ENCODE measurements at regions not wholly inside any gene's neighbourhood (a gene's known extent, or its start where the extent isn't known, plus 50 kb on each side); places are given as distances from the start of the nearest gene placed in this dataset.

DNA sequence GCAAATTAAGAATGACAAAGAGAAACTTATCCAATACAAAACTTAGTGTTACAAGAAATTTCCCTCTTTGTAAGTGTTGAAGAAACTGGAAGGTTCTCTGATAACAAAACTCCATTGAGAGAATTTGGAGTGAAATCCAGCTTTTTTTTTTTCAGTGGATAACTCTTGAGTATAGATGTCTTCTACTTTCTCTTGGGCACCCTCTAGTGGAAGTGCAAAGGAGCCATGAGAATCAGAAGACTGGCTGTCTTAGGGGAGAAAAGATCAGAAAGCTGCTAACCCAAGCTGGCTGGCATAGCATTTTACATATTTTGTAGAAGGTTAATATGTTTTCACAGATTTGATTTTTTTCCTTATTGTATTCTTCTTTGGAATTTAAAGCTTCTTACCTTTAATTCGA is 138.8 kb upstream of the SATB2 start:
- DNase-seq: no peak
- Histone ChIP-seq H3K79me2 (ENCODE audit: control insufficient read depth, insufficient read depth, low read length) (no peaks in the 10 kb centered on the region), H3K27me3 (replicated peaks in 1 of 4; ENCODE audit: control extremely low read depth in 1 of 4, control insufficient read depth in 3 of 4, insufficient read depth in 4 of 4, low read length in 3 of 4) (no peaks in the 10 kb centered on the region), H3K4me1 (ENCODE audit: control insufficient read depth in 2 of 2, insufficient read depth in 2 of 2, low read length in 2 of 2) (no peaks in the 10 kb centered on the region), H3K4me2 (replicated peaks; ENCODE audit: low read depth, low read length, poor library complexity, severe bottlenecking) (no peak overlapping the region), H3K36me3 (replicated peaks in 1 of 2; ENCODE audit: control extremely low read depth in 1 of 2, control insufficient read depth in 1 of 2, extremely low read depth in 1 of 2, insufficient read depth in 2 of 2, low read length in 1 of 2) (no peaks in the 10 kb centered on the region), H3K27ac (ENCODE audit: low read length in 2 of 2) (no peak overlapping the region), H3K4me3 (ENCODE audit: control extremely low read depth in 1 of 5, extremely low read depth in 1 of 5, insufficient read depth in 1 of 5, low read depth in 2 of 5, low read length in 4 of 5) (no peak overlapping the region), H3K9ac (ENCODE audit: low read length) (no peak overlapping the region), H2AFZ (ENCODE audit: insufficient read depth, low read depth, low read length, poor library complexity, severe bottlenecking) (no peak overlapping the region), H3K9me3 (ENCODE audit: control extremely low read depth in 1 of 3, control insufficient read depth in 2 of 3, insufficient read depth in 1 of 3, low read length in 2 of 3) (no peaks in the 10 kb centered on the region), H4K20me1 (ENCODE audit: control insufficient read depth, insufficient read depth, low read length, poor library complexity, severe bottlenecking) (no peaks in the 10 kb centered on the region)
- no peak overlapping the region for H3K27ac Mint-ChIP-seq
- H3K27me3 Mint-ChIP-seq: peaks cover 2% of the 10 kb centered on the region
- ChIA-PET CTCF (interaction anchor here (0.7 to 1.2 kb wide), 4 partner anchors 15 to 448 kb away, joined by 3 to 4 read pairs (median 4); no protein-coding TSS in a partner anchor), POLR2A (no interaction called here)
- no CpG with 5 or more reads among the region's 1 CpG for WGBS (ENCODE audit: insufficient coverage)
- intact Hi-C loops (cut with micrococcal nuclease): no loop called here
- ATAC-seq (ENCODE audit: low read depth): no peak
- TF ChIP-seq, protein P1, sequence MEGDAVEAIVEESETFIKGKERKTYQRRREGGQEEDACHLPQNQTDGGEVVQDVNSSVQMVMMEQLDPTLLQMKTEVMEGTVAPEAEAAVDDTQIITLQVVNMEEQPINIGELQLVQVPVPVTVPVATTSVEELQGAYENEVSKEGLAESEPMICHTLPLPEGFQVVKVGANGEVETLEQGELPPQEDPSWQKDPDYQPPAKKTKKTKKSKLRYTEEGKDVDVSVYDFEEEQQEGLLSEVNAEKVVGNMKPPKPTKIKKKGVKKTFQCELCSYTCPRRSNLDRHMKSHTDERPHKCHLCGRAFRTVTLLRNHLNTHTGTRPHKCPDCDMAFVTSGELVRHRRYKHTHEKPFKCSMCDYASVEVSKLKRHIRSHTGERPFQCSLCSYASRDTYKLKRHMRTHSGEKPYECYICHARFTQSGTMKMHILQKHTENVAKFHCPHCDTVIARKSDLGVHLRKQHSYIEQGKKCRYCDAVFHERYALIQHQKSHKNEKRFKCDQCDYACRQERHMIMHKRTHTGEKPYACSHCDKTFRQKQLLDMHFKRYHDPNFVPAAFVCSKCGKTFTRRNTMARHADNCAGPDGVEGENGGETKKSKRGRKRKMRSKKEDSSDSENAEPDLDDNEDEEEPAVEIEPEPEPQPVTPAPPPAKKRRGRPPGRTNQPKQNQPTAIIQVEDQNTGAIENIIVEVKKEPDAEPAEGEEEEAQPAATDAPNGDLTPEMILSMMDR (IDR thresholded peaks at IDR 0.05): no peak
- TF ChIP-seq EZH2 (IDR thresholded peaks at IDR 0.05; ENCODE audit: borderline replicate concordance, insufficient read depth, low read depth, low read length, poor library complexity, severe bottlenecking): no peak
- H3K9me3 Mint-ChIP-seq (ENCODE audit: insufficient read depth): no peaks in the 10 kb centered on the region
- H3K4me1 Mint-ChIP-seq: no peaks in the 10 kb centered on the region
- H3K4me3 Mint-ChIP-seq: no peak overlapping the region

DNA sequence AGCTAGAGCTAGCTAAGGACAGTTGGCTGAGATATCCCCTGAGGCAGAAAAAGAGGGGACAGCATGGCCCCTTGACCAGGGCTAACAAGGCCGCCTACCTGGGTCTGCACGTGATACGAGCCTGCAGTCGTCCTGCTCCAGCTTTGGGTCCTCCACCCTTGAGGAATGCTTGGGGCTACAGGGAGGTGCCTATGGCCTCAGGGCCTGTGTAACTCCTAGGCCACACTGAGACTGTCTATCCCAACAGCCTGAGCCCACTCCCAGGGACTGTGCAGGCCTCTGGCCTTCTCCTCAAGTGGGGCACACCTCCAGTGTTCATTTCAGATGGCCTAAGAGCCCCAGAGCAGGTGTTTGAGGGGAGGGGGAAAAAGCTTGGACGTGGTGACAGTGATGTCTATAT is 136.7 kb upstream of the SATB2 start:
- Mint-ChIP-seq H3K27me3 (peaks cover 2% of the 10 kb centered on the region), H3K4me3 (no peak overlapping the region), H3K9me3 (ENCODE audit: insufficient read depth) (no peaks in the 10 kb centered on the region), H3K27ac (no peak overlapping the region), H3K4me1 (no peaks in the 10 kb centered on the region)
- intact Hi-C loops (cut with micrococcal nuclease): no loop called here
- no peaks in the 10 kb centered on the region for H3K79me2 ChIP-seq (ENCODE audit: control insufficient read depth, insufficient read depth, low read length)
- H3K9ac ChIP-seq (ENCODE audit: low read length): no peak overlapping the region
- CTCF ChIA-PET: no interaction called here
- no peaks in the 10 kb centered on the region for H3K27me3 ChIP-seq (replicated peaks in 1 of 4; ENCODE audit: control extremely low read depth in 1 of 4, control insufficient read depth in 3 of 4, insufficient read depth in 4 of 4, low read length in 3 of 4)
- no peaks in the 10 kb centered on the region for H3K36me3 ChIP-seq (replicated peaks in 1 of 2; ENCODE audit: control extremely low read depth in 1 of 2, control insufficient read depth in 1 of 2, extremely low read depth in 1 of 2, insufficient read depth in 2 of 2, low read length in 1 of 2)
- H3K4me2 ChIP-seq (replicated peaks; ENCODE audit: low read depth, low read length, poor library complexity, severe bottlenecking): no peak overlapping the region
- H3K9me3 ChIP-seq (ENCODE audit: control extremely low read depth in 1 of 3, control insufficient read depth in 2 of 3, insufficient read depth in 1 of 3, low read length in 2 of 3): no peaks in the 10 kb centered on the region
- no peak for ATAC-seq (ENCODE audit: low read depth)
- no peak for TF ChIP-seq EZH2 (IDR thresholded peaks at IDR 0.05; ENCODE audit: borderline replicate concordance, insufficient read depth, low read depth, low read length, poor library complexity, severe bottlenecking)
- TF ChIP-seq, protein P1 (IDR thresholded peaks at IDR 0.05): no peak
- H3K27ac ChIP-seq (ENCODE audit: low read length in 2 of 2): no peak overlapping the region
- WGBS (ENCODE audit: insufficient coverage): 86% methylated on average over 5 of the region's 5 CpGs
- no peaks in the 10 kb centered on the region for H3K4me1 ChIP-seq (ENCODE audit: control insufficient read depth in 2 of 2, insufficient read depth in 2 of 2, low read length in 2 of 2)
- POLR2A ChIA-PET: no interaction called here
- no peak overlapping the region for H3K4me3 ChIP-seq (ENCODE audit: control extremely low read depth in 1 of 5, extremely low read depth in 1 of 5, insufficient read depth in 1 of 5, low read depth in 2 of 5, low read length in 4 of 5)
- DNase-seq: no peak
- no peak overlapping the region for H2AFZ ChIP-seq (ENCODE audit: insufficient read depth, low read depth, low read length, poor library complexity, severe bottlenecking)
- H4K20me1 ChIP-seq (ENCODE audit: control insufficient read depth, insufficient read depth, low read length, poor library complexity, severe bottlenecking): no peaks in the 10 kb centered on the region

Data from B cell (primary cell).